Activated B cell treated with CpG ODN at 0.5 μM for 24 hours (primary cell): ENCODE measurements at regions not wholly inside any gene's neighbourhood (a gene's known extent, or its start where the extent isn't known, plus 50 kb on each side); places are given as distances from the start of the nearest gene placed in this dataset.

ENCODE experiments used
- ATAC-seq: fragments of 200-7000 bp; cut with Tn5 transposase; one replicate; pipeline ENCODE4 v1.10.0; 2021; ENCODE audit warnings: low read depth, mild to moderate bottlenecking, moderate library complexity
- CTCF ChIA-PET: fragments of 350-600 bp; sonication (Branson Sonifier 250); formaldehyde crosslinking; loops from one replicate; lab custom pipeline; 2021; ENCODE audit warnings: antibody characterized with exemption; lab: Charles Lee
- POLR2A ChIA-PET: fragments of 350-600 bp; sonication (Branson Sonifier 250); formaldehyde crosslinking; loops from one replicate; lab custom pipeline; 2021; ENCODE audit warnings: antibody characterized with exemption; lab: Charles Lee
- DNase-seq: peaks from one replicate; pipeline ENCODE4 v3.0.0; 2022
- H3K27ac Mint-ChIP-seq: one replicate; pipeline ENCODE4 v1.8.0; 2020; ENCODE audit warnings: mixed read lengths
- H3K27me3 Mint-ChIP-seq: one replicate; pipeline ENCODE4 v1.8.0; 2021; ENCODE audit warnings: mixed read lengths
- H3K36me3 Mint-ChIP-seq: one replicate; pipeline ENCODE4 v1.8.0; 2021; ENCODE audit warnings: low read depth, mixed read lengths
- H3K4me1 Mint-ChIP-seq: one replicate; pipeline ENCODE4 v1.8.0; 2021; ENCODE audit warnings: mixed read lengths
- H3K4me3 Mint-ChIP-seq: one replicate; pipeline ENCODE4 v1.8.0; 2020; ENCODE audit warnings: mild to moderate bottlenecking, mixed read lengths
- H3K9me3 Mint-ChIP-seq: one replicate; pipeline ENCODE4 v1.8.0; 2020; ENCODE audit warnings: mixed read lengths
- intact Hi-C: fragments of 100-400 bp; cut with micrococcal nuclease; formaldehyde crosslinking; loops from one replicate; pipeline ENCODE4 v1.15.1; 2024
- TF ChIP-seq, protein P1 (sequence below): fragments of 200-600 bp; IDR thresholded peaks from one replicate; pipeline ENCODE4 v1.8.0; 2022; ENCODE audit warnings: antibody characterized with exemption, mild to moderate bottlenecking

DNA sequence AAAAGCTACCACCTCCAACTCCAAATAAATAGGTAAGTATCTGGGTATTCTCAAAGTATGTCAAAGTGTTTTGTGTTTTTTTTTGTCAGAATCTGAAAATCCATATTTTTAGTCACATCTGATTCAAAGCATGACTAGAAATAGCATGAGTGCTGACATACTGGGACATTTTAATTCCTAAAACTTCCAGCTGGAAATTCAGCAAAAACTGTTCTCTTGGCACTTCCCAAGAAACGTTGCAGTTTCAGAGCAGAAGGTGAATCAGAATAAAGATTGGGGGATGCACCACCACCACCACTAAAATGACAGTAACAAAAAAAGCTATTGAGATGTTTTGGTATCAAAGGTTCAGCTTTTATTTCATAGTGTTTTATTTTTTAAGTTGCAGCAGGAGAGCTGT lies 724.6 kb upstream of the CELF2 start:
- Mint-ChIP-seq H3K36me3 (no peaks in the 10 kb centered on the region), H3K4me3 (no peak overlapping the region), H3K27ac (no peak overlapping the region), H3K9me3 (peaks cover 1% of the 10 kb centered on the region), H3K4me1 (no peaks in the 10 kb centered on the region), H3K27me3 (no peaks in the 10 kb centered on the region)
- CTCF ChIA-PET: interaction anchor here (0.7 kb wide), 1 partner anchor 13 kb away, joined by 3 read pairs; no protein-coding TSS in a partner anchor
- intact Hi-C loops: no loop called here
- DNase-seq (no peak), ATAC-seq (no peak)
- TF ChIP-seq, protein P1, sequence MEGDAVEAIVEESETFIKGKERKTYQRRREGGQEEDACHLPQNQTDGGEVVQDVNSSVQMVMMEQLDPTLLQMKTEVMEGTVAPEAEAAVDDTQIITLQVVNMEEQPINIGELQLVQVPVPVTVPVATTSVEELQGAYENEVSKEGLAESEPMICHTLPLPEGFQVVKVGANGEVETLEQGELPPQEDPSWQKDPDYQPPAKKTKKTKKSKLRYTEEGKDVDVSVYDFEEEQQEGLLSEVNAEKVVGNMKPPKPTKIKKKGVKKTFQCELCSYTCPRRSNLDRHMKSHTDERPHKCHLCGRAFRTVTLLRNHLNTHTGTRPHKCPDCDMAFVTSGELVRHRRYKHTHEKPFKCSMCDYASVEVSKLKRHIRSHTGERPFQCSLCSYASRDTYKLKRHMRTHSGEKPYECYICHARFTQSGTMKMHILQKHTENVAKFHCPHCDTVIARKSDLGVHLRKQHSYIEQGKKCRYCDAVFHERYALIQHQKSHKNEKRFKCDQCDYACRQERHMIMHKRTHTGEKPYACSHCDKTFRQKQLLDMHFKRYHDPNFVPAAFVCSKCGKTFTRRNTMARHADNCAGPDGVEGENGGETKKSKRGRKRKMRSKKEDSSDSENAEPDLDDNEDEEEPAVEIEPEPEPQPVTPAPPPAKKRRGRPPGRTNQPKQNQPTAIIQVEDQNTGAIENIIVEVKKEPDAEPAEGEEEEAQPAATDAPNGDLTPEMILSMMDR: no peak
- POLR2A ChIA-PET: no interaction called here

DNA sequence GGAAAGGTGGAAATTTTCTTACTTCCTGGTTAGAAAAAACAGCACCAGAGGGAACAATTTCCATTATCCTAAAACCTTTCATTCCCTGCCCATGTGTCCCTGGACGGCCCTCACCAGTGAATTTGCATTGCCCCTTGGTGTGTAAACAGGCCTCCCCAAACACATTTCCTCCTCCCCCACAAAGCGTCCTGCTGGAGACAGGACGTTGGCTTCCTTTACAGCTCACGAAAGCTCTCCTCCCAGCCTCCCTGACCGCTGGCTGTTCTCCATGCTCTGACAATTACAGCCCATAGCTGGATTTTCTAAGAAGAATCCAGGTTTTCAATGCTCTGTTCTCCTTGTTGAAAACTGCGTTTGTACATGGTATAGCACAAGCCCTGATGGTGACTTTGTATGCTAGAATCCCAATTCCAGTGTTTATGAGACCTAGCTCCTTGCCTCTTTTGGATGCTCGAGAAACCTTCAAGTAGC lies 724.2 kb upstream of the CELF2 start:
- H3K4me3 Mint-ChIP-seq: no peak overlapping the region
- POLR2A ChIA-PET: no interaction called here
- CTCF ChIA-PET: interaction anchor here (0.7 kb wide), 1 partner anchor 14 kb away, joined by 3 read pairs; no protein-coding TSS in a partner anchor
- H3K4me1 Mint-ChIP-seq: no peaks in the 10 kb centered on the region
- TF ChIP-seq, protein P1: no peak
- no peaks in the 10 kb centered on the region for H3K36me3 Mint-ChIP-seq
- DNase-seq (no peak), ATAC-seq (no peak)
- peaks cover 1% of the 10 kb centered on the region for H3K9me3 Mint-ChIP-seq
- intact Hi-C loops: no loop called here
- no peaks in the 10 kb centered on the region for H3K27me3 Mint-ChIP-seq
- no peak overlapping the region for H3K27ac Mint-ChIP-seq

DNA sequence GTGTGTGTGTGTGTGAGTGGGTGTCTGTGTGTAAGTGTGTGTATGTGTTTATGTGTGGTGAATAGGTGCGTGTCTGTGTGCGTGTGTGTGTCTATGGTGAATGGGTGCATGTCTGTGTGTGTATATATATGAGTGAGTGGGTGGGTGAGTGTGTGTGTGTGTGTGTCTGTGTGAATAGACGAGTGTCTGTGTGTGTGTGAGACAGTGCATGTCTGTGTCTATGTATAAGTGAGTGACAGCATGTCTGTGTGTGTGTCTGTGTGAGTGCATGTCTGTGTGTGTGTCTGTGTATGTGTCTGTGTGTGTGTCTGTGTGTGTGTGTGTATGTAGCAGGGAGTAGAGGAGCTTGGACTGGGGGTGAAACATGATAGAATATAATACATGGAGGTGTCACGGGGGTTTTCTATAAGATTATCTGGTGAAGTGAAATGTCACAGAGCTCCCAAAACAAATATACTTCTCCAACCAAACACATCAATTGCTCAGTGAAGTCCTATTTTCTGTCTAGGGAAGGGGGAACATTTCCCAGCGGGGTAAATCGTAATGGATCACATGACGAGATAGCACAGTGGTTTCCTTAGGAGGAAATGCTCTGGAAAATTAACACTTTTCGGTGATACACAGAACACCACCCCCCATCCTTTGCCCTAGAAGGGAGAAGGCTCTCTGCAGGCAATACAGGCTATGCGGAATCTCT lies 723.3 kb upstream of the CELF2 start:
- no peak for DNase-seq
- no peak overlapping the region for H3K4me3 Mint-ChIP-seq
- POLR2A ChIA-PET: no interaction called here
- H3K36me3 Mint-ChIP-seq: no peaks in the 10 kb centered on the region
- peaks cover 1% of the 10 kb centered on the region for H3K9me3 Mint-ChIP-seq
- H3K27me3 Mint-ChIP-seq: no peaks in the 10 kb centered on the region
- intact Hi-C loops: no loop called here
- no peaks in the 10 kb centered on the region for H3K4me1 Mint-ChIP-seq
- CTCF ChIA-PET: no interaction called here
- ATAC-seq: no peak
- TF ChIP-seq, protein P1: no peak
- no peak overlapping the region for H3K27ac Mint-ChIP-seq

DNA sequence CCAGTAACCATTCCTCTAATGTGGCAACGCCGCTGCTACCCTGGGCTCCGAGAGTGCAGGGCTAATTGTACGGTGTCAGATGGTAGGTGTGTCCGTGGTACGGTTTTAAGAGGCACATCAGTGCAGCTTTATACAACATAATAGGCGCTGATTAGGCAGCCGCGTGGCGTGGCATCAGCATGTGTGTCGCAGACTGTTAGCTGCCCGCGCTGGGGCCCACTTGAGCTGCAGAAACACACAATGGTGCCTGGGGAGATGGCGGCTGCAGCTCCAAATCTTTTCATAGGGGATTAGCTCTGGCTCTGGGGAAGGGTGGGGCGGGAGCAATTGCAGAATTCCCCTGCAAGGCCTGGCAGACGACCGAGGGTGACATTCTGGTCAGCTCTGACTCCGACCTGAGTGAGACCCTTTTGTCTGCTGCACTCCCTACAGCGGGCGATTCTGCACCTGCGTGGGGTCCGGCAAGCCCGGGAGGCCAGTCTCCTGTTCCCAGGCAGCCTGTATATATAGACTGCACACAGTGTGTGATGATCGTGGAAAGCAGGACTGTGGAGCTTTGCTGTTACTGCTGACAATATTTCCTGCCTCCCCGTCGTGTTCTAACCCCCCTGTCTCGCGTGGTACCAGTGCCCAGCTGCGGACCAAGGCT lies 722.7 kb upstream of the CELF2 start:
- Mint-ChIP-seq H3K9me3 (peaks cover 1% of the 10 kb centered on the region), H3K4me1 (no peaks in the 10 kb centered on the region), H3K27me3 (no peaks in the 10 kb centered on the region), H3K36me3 (no peaks in the 10 kb centered on the region), H3K4me3 (no peak overlapping the region), H3K27ac (no peak overlapping the region)
- ChIA-PET CTCF (no interaction called here), POLR2A (no interaction called here)
- ATAC-seq (no peak), DNase-seq (no peak)
- TF ChIP-seq, protein P1: no peak
- intact Hi-C loops: no loop called here

DNA sequence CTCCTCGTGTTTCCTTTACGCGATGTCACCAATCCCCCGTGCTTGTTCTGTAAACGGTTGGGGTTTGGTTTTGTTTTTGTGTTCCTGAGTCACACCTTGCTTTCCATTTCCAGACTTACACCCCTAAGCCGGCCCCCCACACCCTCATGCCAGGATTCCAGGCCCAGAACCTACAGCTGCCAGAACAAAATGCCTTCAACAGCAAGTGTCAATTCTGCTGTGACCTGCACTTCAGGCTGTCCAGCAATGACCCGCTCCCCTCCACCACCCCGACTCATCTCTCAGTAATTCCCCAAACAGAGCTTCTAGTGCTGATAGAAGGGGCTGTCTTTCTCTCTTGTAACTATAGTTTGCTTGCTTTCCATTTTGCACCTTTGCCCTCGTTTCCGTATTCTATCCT lies 722.1 kb upstream of the CELF2 start:
- Mint-ChIP-seq H3K27me3 (no peaks in the 10 kb centered on the region), H3K36me3 (no peaks in the 10 kb centered on the region), H3K4me1 (no peaks in the 10 kb centered on the region), H3K27ac (no peak overlapping the region), H3K4me3 (no peak overlapping the region), H3K9me3 (peaks cover 1% of the 10 kb centered on the region)
- ChIA-PET POLR2A (no interaction called here), CTCF (no interaction called here)
- ATAC-seq: no peak
- intact Hi-C loops: no loop called here
- no peak for DNase-seq
- TF ChIP-seq, protein P1: no peak
